HG03039 (cell line): ENCODE measurements at regions not wholly inside any gene's neighbourhood (a gene's known extent, or its start where the extent isn't known, plus 50 kb on each side); places are given as distances from the start of the nearest gene placed in this dataset.

Experiments
- ATAC-seq: cut with Tn5 transposase; IDR thresholded peaks from one replicate; pipeline ENCODE4 v1.9.1; 2021; ENCODE audit warnings: mild to moderate bottlenecking, moderate library complexity; ENCODE audit not compliant: unreplicated experiment

GRCh38 chr12:38984388-38984787 is 79.0 kb upstream of the CPNE8 start:
- no peak for ATAC-seq

GRCh38 chr12:38983117-38983571 is 77.8 kb upstream of the CPNE8 start:
- ATAC-seq = no peak

- ATAC-seq = no peak
Measured at GRCh38 chr12:38977132-38977531, 71.7 kb upstream of the CPNE8 start.

GRCh38 chr12:38969706-38970105 is 64.3 kb upstream of the CPNE8 start:
- ATAC-seq = no peak

GRCh38 chr12:38961683-38962082 is 56.3 kb upstream of the CPNE8 start:
- no peak for ATAC-seq

- no peak for ATAC-seq
Measured at GRCh38 chr12:38961012-38961411, 55.6 kb upstream of the CPNE8 start.

- no peak for ATAC-seq
Measured at GRCh38 chr12:38956337-38956736, 50.9 kb upstream of the CPNE8 start.
